ENCODE measurements at regions not wholly inside any gene's neighbourhood (a gene's known extent, or its start where the extent isn't known, plus 50 kb on each side); places are given as distances from the start of the nearest gene placed in this dataset.

DNA sequence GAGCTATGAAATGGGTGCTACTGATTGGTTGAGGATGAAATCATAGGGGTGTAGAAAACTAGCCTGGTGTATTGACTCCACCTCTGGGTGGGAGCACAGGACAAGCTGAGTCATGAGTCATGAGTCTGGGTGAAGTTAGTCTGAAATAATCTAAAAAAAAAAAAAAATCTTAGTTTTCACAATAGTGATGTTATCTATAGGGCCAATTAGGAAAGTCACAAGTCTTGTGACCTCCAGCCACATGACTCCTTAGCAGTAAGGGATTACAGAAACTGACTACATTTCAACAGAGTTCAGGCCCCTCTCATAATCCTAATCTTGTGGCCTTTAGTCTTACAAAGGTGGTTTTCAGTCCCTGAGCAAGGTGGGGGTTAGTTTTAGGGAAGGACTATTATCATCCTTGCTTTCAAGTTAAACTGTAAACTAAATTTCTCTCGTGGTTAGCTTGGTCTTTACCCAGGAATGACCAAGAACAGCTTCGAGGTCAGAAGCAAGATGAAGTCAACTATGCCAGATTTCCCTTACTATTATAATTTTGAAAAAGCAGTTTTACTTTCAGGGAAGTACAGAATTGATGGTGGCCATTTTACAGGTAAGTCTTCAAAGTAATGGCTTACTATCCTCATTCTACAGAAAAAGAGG lies 338.0 kb upstream of the GYPC start:
- DNase-seq (ENCODE audit: low spot score) = no peak

DNA sequence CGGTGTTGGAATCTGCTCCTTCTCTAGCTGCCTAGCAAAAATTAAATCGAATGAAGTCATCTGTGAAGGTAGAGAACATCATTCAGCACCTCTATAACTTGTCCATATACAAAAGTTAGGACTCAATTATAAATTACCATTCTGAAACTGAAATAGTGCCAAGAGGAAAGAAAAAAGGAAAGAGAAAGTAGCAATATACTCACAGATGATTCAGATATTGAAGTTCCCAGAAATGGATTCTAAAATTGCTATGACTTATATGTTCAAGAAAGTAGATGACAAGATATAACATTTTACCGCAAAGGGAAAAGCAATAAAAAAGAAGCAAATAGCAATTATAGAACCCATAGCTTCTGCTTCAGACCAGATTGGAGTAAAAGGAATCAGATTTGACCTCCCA lies 333.6 kb upstream of the GYPC start:
- DNase-seq (ENCODE audit: low spot score) = no peak

DNA sequence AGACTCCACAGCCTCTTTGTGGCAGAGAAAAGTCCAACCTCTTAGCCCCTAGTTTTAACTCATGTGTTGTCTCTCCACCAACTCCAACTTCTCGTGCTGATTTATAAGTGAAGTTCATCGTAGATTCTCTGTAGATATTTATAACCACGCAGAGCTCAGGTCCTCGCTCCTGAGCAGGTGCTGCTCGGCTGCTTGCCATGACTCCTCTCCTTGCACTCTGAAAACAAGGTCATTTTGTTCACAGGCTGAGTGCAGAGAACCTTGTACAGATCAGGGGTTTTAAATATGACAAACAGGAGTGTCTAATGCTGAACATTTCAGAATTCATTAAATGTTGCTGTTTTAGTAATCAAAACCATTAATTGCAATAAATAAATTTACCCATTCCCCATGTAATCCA lies 330.8 kb upstream of the GYPC start:
- no peak for DNase-seq (ENCODE audit: low spot score)

DNA sequence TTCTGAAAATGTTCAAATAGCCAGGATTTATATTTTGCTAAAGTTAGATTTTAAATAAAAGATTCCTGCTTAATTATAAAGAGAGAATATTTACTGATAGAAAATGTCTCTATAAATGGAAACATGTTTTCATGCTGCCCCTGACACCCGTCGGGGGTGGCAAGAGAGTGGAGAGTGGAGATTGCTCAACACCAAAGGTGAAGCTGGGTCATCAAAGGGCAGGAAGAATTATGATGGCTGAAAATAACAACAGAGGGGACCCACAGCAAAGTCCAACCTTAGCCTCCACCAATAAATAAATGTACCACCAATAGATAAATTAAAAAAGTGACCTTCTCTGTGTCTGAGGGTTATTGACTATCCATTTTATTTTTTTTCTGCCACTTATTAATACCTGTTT lies 326.8 kb upstream of the GYPC start:
- DNase-seq (ENCODE audit: low spot score) = no peak

DNA sequence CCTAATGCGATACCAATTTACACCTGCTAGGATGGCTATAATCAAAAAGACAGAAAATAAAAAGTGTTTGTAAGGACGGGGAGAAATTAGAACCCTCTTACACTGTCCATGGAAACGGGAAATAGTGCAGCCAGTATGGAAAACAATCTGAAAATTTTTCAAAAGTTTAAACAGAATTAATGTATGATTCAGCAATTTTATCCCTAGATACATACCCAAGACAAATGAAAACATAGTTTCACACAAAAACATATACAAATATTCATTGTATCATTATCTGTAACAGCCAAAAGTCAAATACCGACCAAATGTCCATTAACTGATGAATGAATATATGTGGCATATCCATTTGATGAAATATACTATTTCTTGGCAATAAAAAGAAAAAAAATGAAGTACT lies 313.5 kb upstream of the GYPC start:
- DNase-seq (ENCODE audit: low spot score) = no peak

DNA sequence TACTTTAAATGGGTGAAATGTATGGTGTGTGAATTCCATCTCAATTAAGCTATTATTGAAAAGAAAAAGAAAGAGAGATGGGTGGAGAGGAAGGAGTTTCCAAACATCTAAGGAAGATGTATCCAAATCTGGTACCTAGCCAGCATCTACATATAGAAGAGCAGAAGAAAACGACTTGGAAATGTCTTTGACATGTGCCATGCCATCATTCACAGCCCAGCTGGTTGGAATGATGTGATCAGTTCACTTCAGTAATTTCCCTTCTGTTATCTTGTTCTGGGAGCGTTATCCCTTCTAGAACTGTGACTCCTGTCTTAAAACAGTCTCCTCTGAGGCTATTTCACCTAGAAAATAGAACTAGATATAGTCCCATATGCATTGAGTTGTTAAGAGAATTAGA lies 312.8 kb upstream of the GYPC start:
- no peak for DNase-seq (ENCODE audit: low spot score)

DNA sequence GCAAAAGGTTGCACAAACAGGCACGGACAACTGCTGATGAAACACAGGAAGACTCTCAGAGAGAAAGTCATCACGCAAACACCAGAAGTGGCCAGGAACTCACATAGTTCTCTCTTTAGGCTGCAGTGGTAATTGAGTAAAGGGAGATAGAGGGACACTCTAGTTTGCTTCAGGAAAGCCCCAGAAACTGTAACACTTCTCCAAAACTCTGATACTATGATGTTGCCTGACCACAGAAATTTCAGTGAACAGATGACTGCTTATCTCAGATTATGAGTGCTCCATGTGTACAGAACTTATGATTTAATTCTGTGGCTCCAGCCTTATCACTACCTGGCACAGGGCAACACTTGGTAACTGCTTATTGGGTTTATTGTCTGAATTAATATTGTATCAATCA lies 311.5 kb upstream of the GYPC start:
- DNase-seq (ENCODE audit: low spot score) = no peak

DNA sequence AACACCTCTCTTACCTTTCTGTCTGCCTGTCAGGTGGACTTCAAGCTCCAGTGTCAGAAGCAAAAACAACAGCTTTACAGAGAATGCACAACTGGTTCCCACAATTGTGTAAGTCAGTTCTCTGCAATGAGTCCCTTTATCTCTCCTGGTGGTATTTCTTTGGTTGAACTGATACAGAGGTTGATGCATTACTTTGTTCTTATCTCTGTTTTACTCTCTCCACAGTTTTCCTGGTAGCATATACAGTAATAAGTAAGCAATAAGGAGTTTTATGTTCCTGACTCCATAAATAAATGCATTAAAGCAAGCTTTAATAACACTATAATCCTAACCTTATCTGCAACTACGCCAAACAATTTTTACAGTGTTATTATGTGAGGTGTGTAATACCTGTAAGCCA lies 310.3 kb upstream of the GYPC start:
- no peak for DNase-seq (ENCODE audit: low spot score)

DNA sequence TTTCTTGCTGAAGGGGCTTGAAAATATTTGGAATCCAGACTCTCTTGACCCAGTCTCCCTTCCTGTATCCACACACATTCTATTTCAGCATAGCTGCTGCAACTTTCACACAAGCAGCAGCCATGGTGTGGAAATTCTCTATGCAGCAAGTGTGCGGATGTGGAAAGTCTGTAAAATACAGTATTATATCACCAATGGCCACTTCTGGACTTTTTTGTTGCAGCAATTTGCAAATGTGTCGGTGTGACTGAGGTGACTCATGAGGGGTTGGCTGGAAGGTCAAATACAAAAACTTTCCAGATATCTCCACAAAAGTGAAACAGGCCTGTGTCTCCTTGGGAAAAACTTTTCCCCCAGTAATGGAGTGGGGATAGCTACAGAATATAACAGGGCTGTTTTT lies 299.3 kb upstream of the GYPC start:
- DNase-seq (ENCODE audit: low spot score) = no peak

DNA sequence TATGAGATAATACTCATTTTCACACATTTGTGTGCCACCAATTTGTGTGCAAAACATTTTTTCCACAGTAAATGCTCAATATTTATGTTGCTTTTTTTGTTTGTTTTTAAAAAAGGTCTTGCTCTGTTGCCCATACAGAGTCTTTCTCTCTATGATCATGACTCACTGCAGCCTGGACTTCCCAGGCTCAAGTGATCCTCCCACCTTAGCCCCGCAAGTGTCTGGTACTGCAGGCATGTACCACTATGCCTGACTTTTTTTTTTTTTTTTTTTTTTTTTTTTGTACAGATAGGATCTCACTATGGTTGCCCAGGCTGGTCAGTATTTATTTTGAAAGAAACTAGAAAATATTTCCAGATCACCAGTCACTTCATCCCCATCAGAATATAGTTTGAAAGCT lies 297.8 kb upstream of the GYPC start:
- no peak for DNase-seq (ENCODE audit: low spot score)

DNA sequence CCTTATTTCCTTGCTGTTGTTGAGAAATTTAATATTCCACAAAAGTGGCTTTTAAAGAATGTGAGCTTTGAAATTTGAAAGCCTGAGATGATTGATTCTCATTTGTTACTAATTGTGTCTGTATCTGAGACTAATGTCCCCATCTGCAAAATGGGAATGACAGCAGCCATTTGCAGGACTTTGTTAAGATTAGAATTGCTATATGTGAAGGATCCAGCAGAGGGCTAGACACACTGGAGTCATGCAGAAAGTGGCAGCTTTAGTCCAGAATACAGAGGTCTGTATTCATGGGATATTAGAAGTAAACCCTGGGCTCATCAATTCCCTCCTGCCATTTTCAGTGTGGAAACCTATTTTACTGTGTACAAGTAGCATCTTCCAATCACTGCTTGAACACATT lies 296.5 kb upstream of the GYPC start:
- no peak for DNase-seq (ENCODE audit: low spot score)

DNA sequence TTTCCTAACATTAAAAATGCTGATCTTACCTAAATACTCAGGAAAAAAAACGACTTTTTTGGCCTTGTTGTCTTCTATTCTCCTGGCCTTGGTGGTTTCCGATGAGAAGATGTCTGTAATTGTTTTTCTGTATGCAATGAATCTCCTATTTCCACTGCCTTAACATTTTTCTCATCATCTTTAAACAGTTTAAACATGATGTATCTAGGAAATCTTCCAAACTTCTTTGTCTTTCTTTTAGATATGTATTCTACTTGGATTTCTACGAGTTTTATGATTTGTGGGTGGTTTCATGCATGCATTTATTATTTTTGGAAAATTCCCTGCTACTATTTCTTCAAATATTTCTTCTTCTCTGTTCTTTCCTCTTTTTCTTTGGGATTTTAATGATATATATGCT lies 288.6 kb upstream of the GYPC start:
- no peak for DNase-seq (ENCODE audit: low spot score)

DNA sequence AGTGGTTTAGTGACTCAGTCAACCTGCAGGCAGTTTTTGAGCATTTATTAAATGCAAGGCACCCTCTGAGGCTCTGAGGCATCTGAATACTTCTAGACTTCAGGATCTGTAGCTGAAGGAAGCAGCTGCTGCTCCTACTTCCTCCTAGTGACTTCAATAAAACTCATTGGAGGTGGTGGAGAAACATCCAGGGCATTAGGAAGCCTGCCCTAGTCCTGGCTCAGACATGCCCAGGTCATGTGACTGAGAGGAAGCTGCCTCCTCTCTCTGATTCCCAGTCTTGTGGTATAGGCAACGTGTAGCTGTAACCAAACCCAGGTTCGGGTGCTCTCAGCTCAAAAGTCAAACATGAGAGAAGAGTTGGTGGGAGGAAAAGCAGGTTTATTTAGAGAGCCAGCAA lies 287.2 kb upstream of the GYPC start:
- DNase-seq (ENCODE audit: low spot score) = no peak

DNA sequence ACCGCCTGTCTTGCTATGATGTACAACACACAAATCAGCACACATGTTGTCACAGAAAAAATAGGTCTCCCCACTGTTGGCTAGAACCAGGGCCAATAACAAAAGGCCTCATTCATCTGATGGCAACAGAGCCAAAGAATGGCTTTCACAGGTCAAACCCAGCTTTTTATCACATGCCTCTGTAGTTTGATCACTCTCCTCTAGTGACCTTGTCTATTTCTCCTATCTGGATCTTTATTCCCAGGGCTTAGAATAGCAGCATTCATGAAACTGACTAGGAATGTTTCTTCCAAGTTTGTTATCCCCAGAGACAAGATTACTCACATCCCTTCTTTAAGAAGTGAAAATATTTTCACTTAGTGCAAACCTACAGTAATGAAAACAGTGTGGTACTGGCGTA lies 285.8 kb upstream of the GYPC start:
- no peak for DNase-seq (ENCODE audit: low spot score)

DNA sequence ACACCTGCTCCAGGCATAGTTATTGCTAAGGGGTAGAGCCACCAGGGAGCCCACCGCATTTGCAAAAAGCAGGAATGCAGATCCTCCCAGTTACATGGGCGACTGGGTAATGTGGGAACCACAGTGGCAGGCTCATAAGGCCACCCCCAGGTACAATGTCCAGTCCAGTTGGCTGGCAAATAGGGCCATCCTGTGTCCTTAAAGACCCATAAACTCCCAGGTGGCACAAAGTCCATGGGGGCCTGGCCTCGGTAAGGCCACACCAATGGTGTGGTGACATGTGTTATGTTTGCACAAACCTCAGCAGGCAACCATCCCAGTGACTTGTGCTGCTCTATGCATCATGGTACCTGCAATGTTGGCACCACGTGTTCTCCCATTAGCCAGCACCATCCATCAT lies 283.6 kb upstream of the GYPC start:
- no peak for DNase-seq (ENCODE audit: low spot score)

DNA sequence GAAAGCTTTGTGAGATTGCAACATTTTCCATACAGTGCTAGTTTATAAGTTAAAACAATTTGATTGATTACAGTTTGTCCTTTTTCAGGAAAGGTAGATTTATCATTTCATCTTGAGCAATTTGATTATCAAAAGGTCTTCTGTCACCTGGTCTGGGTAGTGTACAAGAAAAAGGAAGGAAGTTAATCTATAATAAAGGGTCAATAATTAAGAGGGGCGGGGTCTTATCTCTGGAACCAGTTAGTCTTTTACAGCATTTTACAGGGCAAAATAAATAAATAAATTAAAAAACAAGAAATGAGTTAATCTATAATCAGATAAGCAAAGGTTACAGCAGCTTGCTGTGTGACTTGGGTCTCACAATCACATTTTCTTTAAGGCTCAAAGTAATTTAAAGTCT lies 277.8 kb upstream of the GYPC start:
- no peak for DNase-seq (ENCODE audit: low spot score)

DNA sequence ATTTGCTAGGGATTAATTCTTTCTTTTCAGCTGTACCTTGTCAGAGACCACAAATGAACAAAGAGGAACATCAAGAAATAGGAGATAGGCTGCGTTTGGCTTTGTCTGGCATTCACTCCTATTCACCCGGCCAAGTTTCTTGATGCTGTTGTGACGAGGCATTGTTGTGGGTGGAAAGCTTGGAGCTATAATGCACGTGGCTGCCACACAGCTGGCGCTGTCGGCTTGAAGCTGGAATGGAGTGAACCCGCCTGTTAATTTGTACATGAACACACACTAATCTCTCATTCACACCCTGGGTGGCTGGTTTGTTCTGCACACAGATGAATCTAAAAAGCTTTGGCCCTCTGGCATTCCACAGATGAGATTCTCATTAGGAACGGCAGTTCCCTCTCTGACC lies 274.9 kb upstream of the GYPC start:
- DNase-seq (ENCODE audit: low spot score) = no peak

DNA sequence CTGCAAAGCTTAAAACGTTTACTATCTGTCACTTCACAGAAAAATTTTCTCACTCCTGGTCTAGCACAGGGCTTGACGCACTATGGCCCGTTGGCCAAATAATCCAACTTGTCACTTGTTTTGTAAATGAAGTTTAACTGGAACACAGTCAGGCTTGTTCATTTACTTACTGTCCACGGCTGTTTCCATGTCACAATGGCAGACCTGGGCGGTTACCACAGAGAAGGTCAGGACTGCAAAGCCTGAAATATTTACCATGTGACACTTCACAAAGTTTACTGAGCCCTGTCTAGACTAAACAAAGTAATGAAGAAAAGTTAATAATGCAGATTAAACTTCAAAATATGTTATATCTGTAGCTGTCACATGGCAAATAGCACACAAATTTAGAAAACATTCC lies 273.0 kb upstream of the GYPC start:
- no peak for DNase-seq (ENCODE audit: low spot score)

DNA sequence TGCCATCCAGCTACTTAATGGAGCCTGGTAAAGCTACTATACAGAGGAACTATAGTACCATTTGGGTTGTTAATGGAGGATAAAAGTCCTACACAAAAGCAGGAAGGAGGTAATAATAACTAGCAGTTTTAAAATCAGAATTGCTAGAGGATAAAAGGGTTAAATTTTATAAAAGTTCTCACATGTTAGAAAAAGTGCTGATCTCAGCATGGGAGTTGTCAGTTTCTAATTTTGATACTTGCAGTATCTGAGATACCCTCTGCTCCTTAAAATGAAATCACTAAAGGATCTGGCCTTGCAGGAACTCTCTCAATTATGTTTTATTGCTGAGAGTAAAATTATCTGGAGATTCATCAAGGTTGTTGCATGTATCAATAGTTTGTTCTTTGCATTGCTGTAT lies 272.2 kb upstream of the GYPC start:
- DNase-seq (ENCODE audit: low spot score) = no peak

DNA sequence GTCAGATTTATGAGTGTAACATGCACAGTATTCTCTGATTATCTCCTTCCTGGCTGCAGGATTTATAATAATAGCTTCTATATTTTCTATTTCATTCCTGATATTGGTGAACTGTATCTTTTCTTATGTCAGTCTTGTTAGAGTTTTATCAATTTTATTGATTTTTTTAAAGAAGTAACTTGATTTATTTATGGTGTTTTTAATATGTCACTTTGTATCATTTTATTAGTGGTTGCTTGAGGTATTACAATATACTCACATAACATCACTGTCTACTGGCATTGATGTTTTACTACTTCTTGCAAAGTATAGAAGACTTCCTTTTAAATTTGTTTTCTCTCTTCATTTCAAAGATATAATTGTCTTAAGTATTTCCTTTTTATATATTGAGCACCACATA lies 270.5 kb upstream of the GYPC start:
- DNase-seq (ENCODE audit: low spot score) = no peak

DNA sequence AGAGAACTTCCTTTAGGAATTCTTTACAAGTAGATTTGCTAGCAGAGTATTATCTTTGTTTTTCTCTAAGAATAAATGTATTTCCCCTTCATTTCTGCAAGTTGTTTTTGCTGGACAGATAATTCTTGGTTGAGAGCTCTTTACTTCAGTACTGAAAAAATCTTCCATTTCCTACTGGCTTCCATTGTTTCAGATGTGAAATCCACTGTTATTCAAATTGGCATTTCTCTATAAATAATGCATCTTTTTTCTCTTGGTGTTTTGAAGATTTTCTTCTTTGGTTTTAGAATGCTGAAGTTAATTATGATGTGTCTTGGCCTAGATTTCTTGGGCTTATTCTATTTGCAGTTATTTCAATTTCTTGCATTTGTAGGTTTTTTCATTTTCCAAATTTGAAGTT lies 270.0 kb upstream of the GYPC start:
- no peak for DNase-seq (ENCODE audit: low spot score)

DNA sequence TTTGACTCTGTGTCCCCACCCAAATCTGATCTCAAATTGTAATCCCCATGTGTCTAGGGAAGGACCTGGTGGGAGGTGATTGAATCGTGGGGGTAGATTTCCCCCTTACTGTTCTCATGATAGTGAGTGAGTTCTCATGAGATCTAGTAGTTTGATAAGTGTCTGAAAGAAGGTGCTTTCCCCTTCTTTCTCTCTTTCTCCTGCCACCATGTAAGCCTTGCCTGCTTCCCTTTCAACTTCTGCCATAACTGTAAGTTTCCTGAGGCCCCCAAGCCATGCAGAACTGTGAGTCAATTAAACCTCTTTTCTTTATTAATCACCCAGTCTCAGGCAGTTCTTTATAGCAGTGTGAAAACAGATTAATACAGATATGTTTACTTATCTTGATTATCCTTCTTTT lies 266.5 kb upstream of the GYPC start:
- no peak for DNase-seq (ENCODE audit: low spot score)

DNA sequence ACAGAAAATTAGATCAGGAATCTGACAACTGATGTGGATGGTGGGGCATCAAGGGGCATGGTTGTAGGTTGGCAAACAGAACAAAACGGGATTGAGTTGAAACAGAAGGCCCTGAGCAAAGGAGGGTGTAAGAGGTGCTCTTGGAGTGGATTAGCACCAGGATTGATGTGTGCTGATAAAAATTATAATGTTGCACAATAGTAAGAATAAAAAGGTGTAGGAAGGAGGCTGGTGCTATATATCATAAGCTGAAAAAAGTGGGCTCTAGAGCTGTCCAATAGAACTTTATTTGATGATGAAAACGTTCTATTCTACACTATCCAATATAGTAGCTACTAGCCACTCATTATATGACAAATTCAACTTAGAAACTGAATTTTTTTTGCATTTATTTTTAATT lies 263.1 kb upstream of the GYPC start:
- DNase-seq (ENCODE audit: low spot score) = no peak

DNA sequence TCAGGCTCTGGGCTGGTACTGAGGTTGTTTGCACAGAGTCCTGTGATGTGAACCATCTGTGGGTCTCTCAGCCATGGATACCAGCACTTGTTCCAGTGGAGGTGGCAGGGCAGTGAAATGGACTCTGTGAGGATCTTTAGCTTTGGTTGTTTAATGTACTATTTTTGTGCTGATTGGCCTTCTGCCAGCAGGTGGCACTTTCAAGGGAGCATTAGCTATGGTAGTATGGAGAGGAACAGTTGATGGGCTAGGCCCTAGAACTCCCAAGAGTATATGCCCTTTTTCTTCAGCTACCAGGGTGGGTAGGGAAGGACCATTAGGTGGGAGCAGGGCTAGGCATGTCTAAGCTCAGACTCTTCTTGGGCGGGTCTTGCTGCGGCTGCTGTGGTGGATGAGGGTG lies 257.0 kb upstream of the GYPC start:
- no peak for DNase-seq (ENCODE audit: low spot score)

DNA sequence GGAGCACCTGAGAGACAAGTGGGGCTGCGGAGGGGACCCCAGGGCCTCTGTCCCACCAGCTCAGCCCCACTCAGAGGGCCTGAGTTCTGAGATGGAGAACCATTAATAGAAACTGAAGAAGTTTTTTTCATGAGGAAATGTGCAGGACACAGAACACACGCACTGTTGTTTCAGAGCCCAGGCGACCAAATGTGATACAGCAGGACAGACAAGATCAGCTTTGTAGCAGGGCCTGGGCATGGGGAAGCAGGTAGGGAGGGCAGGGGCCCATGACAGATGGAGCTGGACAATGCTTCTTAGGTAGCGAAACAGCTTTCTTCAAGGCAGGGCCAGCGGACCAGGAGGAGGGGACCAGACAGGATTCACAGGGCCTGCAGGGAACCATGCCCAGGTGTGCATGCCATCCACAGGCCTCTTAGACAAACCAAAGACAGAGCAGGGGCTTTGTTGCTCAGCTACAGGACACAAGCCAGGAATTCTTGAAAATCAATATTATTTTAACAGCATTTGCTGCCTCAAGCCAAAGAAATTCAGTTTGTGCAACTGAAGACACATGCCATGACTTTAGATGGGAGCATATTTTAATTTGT lies 252.8 kb upstream of the GYPC start:
- DNase-seq (ENCODE audit: low spot score) = no peak

Measured in HuH-7.5 (cell line).